ENCODE measurements at regions not wholly inside any gene's neighbourhood (a gene's known extent, or its start where the extent isn't known, plus 50 kb on each side); places are given as distances from the start of the nearest gene placed in this dataset.

DNA sequence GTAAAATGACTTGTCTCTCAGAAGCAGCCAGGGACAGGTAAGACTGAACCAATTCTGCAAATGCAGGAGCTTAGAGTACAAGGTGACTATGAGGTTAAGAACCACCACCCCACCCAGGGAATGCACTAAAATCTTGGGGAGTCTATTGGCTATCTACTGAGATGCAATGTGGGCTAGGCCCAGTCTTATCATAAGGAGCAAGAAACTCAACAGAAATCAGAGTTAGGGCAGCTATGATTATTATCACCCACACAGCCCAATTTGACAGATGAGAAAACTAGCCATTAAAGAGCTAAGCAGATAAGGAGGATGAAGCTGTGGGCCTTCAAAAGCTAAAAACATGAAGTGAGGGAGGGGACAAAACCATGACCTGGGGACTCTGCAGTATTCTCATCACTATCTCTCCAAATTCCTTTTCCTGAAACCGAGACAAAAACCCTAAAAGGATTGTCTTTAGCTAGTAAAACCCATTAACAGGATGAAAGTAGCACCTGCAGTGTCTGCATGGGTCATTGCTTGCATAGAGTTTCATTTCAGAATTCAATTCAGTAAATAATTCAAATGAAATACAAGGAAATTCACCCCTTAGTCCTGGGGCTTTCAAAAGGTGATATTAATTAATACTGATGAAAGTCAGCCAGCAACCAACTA is 68.8 kb upstream of the USP47 start:
- no peak for DNase-seq (ENCODE audit: low spot score)
- in situ Hi-C loops (cut with MboI; ENCODE audit: low sequenced_read_pairs, unreplicated experiment): no loop called here
- TF ChIP-seq, protein P1, sequence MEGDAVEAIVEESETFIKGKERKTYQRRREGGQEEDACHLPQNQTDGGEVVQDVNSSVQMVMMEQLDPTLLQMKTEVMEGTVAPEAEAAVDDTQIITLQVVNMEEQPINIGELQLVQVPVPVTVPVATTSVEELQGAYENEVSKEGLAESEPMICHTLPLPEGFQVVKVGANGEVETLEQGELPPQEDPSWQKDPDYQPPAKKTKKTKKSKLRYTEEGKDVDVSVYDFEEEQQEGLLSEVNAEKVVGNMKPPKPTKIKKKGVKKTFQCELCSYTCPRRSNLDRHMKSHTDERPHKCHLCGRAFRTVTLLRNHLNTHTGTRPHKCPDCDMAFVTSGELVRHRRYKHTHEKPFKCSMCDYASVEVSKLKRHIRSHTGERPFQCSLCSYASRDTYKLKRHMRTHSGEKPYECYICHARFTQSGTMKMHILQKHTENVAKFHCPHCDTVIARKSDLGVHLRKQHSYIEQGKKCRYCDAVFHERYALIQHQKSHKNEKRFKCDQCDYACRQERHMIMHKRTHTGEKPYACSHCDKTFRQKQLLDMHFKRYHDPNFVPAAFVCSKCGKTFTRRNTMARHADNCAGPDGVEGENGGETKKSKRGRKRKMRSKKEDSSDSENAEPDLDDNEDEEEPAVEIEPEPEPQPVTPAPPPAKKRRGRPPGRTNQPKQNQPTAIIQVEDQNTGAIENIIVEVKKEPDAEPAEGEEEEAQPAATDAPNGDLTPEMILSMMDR (IDR thresholded peaks at IDR 0.05; ENCODE audit: borderline replicate concordance, control extremely low read depth, extremely low read depth, insufficient read depth, missing control alignments): no peak

DNA sequence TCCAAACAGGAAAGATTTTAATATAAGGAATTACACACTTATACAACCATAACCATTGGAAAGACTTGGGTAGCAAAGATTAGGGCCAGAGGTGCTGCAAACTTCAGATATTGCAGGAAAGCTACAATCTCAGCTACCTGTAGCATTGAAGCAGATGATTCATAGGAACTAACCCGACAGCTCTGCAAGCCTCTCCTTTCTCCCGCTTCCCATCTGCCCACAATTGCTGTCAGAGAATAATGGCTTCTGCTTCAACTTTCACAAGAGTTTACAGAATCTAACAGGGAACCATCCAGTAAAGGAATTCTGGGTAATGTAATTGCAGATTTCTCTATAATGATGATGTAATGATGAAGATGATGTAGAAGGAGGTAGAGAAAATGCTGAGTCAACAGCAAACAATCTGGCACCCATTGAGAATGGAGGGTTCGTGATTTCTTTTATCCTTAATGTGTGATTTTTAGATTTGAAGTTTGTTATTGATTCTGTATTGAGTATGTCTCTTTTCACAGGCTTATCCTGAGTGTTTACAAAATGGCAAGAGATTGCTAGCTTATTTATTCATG is 70.8 kb upstream of the USP47 start:
- TF ChIP-seq, protein P1 (IDR thresholded peaks at IDR 0.05; ENCODE audit: borderline replicate concordance, control extremely low read depth, extremely low read depth, insufficient read depth, missing control alignments): no peak
- in situ Hi-C loops (cut with MboI; ENCODE audit: low sequenced_read_pairs, unreplicated experiment): no loop called here
- no peak for DNase-seq (ENCODE audit: low spot score)

DNA sequence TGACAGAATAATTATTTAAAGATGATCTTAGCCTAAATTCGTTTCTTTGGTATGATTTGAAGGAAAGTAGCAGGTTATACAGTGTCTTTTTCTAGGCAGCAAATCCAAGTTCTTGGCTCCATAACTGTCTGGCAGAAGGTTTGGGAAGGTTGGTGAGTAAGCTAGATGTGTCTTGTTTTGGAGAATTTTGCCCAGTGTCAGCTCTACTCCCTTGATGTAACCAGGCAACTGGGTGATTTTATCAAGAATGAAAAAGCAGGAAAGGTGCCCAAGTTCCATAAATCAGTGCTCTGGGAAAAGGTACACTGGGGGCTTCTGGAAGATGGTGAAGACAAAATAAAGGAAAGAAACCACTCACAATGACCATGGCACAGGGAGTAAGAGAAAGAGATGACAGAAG is 71.5 kb upstream of the USP47 start:
- TF ChIP-seq, protein P1 (IDR thresholded peaks at IDR 0.05; ENCODE audit: borderline replicate concordance, control extremely low read depth, extremely low read depth, insufficient read depth, missing control alignments): no peak
- no peak for DNase-seq (ENCODE audit: low spot score)
- in situ Hi-C loops (cut with MboI; ENCODE audit: low sequenced_read_pairs, unreplicated experiment): no loop called here

DNA sequence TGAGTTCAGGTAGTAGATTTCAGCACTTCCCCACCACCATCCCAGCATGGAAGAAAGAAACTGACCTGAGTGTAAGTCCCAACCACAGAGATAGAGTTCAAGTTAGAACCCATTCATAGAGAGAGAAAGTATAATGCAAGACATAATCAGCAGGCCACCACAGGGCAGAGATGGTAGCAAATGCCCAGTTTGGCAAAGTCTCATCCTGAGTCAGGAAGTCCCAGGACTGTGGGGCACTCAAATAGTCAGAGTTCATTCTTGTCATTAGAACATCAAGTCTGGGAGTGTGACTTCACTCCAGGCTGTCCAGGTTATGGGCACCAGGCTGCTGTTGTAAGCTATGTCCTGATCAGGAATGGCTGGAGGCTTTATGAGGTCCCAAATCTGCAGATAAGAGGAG is 72.0 kb upstream of the USP47 start:
- DNase-seq (ENCODE audit: low spot score): no peak
- TF ChIP-seq, protein P1 (IDR thresholded peaks at IDR 0.05; ENCODE audit: borderline replicate concordance, control extremely low read depth, extremely low read depth, insufficient read depth, missing control alignments): no peak
- in situ Hi-C loops (cut with MboI; ENCODE audit: low sequenced_read_pairs, unreplicated experiment): no loop called here

DNA sequence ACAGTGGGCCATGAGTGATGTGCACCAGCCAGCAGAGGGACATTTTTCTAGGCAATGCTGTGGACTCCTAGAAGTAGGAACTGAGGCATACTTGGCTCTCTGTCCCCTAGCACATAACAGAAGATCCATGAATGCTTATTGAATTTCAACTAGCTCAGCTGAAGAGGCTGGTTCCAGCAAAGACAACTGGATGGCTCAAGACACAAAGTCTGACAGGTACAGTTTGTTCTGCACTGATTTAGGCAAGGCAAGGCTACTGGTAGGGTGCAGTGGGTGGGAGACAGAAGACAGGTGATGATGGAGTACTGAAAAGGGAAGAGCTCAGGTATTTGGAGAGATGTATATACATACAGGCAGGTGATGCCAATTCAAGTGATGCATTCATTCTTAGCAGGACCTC is 72.4 kb upstream of the USP47 start:
- in situ Hi-C loops (cut with MboI; ENCODE audit: low sequenced_read_pairs, unreplicated experiment): no loop called here
- TF ChIP-seq, protein P1 (IDR thresholded peaks at IDR 0.05; ENCODE audit: borderline replicate concordance, control extremely low read depth, extremely low read depth, insufficient read depth, missing control alignments): no peak
- no peak for DNase-seq (ENCODE audit: low spot score)

DNA sequence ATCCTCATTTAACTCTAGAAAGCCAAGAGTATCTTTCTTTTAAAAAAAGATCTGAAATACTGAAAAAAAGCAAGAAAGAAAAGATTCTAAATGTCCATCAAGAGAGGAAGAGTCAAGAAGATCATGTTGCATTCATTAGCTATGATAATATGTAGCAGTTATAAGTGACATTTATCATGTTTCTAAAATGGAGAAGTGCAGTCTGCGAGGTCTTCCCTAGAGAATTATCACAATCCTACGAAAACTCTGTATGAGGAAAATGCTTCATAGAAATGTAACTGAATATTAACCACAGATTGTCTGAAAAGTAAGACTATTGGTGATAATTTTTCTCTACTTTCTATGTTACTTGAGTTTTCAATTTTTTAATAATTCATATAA is 77.4 kb upstream of the USP47 start:
- TF ChIP-seq, protein P1 (IDR thresholded peaks at IDR 0.05; ENCODE audit: borderline replicate concordance, control extremely low read depth, extremely low read depth, insufficient read depth, missing control alignments): no peak
- in situ Hi-C loops (cut with MboI; ENCODE audit: low sequenced_read_pairs, unreplicated experiment): no loop called here
- DNase-seq (ENCODE audit: low spot score): no peak
